CD4-positive, alpha-beta T cell (primary cell): ENCODE measurements at regions not wholly inside any gene's neighbourhood (a gene's known extent, or its start where the extent isn't known, plus 50 kb on each side); places are given as distances from the start of the nearest gene placed in this dataset.

Experiments
- ATAC-seq: fragments of 200-7000 bp; cut with Tn5 transposase; one replicate; pipeline ENCODE4 v1.10.0; 2022; ENCODE audit warnings: mild to moderate bottlenecking; ENCODE audit not compliant: poor library complexity
- CTCF ChIA-PET: fragments of 350-600 bp; sonication (Branson Sonifier 250); formaldehyde crosslinking; loops from one replicate; lab custom pipeline; 2021; ENCODE audit warnings: antibody characterized with exemption, inconsistent platforms; lab: Charles Lee
- POLR2A ChIA-PET: fragments of 350-600 bp; sonication (Branson Sonifier 250); formaldehyde crosslinking; loops from one replicate; lab custom pipeline; 2021; ENCODE audit warnings: antibody characterized with exemption, inconsistent platforms; lab: Charles Lee
- DNase-seq, 14 experiments: peaks; one replicate each; pipeline ENCODE4 v3.0.0-alpha.2; 2013 to 2020; ENCODE audit warnings: mixed read lengths in 2 of 14
- H3K27ac ChIP-seq, 2 donors: one replicate each; pipeline versions ENCODE4 v1.5.1 to v1.7.0; 2013; ENCODE audit warnings: low read length in 2 of 2, low read depth in 1 of 2, mild to moderate bottlenecking in 1 of 2
- H3K27me3 ChIP-seq, 2 experiments: 1 replicate in 1 of 2; 2 replicates in 1 of 2; pipeline versions ENCODE4 v1.6.1 to v1.7.0; 2013; ENCODE audit warnings: low read length in 2 of 2, control low read depth in 1 of 2, mild to moderate bottlenecking in 1 of 2, moderate library complexity in 1 of 2; ENCODE audit not compliant: insufficient read depth in 2 of 2, control insufficient read depth in 1 of 2
- H3K36me3 ChIP-seq: one replicate; pipeline ENCODE4 v1.6.1; 2013; ENCODE audit warnings: low read length, control low read depth; ENCODE audit not compliant: insufficient read depth
- H3K4me1 ChIP-seq: one replicate; pipeline ENCODE4 v1.6.1; 2013; ENCODE audit warnings: low read length, control low read depth; ENCODE audit not compliant: insufficient read depth
- H3K4me3 ChIP-seq: one replicate; pipeline ENCODE4 v1.5.1; 2013; ENCODE audit warnings: mild to moderate bottlenecking, low read length, moderate library complexity
- H3K9me3 ChIP-seq, 2 experiments: 1 replicate in 1 of 2; 2 replicates in 1 of 2; pipeline versions ENCODE4 v1.6.1 to v1.7.0; 2013; ENCODE audit warnings: low read length in 2 of 2, mild to moderate bottlenecking in 2 of 2, control low read depth in 1 of 2, moderate library complexity in 1 of 2; ENCODE audit not compliant: control insufficient read depth in 1 of 2, insufficient read depth in 1 of 2
- H3K27ac Mint-ChIP-seq: one replicate; pipeline ENCODE4 v1.8.0; 2020; ENCODE audit warnings: mixed read lengths
- H3K27me3 Mint-ChIP-seq: one replicate; pipeline ENCODE4 v1.8.0; 2021; ENCODE audit warnings: mixed read lengths
- H3K36me3 Mint-ChIP-seq: one replicate; pipeline ENCODE4 v1.8.0; 2021; ENCODE audit warnings: low read depth, mixed read lengths
- H3K4me1 Mint-ChIP-seq: one replicate; pipeline ENCODE4 v1.8.0; 2021; ENCODE audit warnings: low read depth, mixed read lengths
- H3K4me3 Mint-ChIP-seq: one replicate; pipeline ENCODE4 v1.8.0; 2020; ENCODE audit warnings: mild to moderate bottlenecking, mixed read lengths
- H3K9me3 Mint-ChIP-seq: one replicate; pipeline ENCODE4 v1.8.0; 2020; ENCODE audit warnings: mixed read lengths
- CTCF ChIP-seq: fragments of 200-600 bp; IDR thresholded peaks from one replicate; pipeline ENCODE4 v1.8.0; 2022; ENCODE audit warnings: antibody characterized with exemption, mild to moderate bottlenecking
- intact Hi-C, 2 experiments: fragments of 100-400 bp; cut with DNase I in 1 of 2; cut with micrococcal nuclease in 1 of 2; formaldehyde crosslinking; loops; one replicate each; pipeline versions ENCODE4 v1.15.1 to v1.9.0; 2023 to 2025; cut with DNase I, micrococcal nuclease

- Mint-ChIP-seq H3K27ac (no peak overlapping the region), H3K4me3 (no peak overlapping the region), H3K27me3 (no peaks in the 10 kb centered on the region), H3K9me3 (peaks cover 12% of the 10 kb centered on the region), H3K4me1 (no peaks in the 10 kb centered on the region), H3K36me3 (no peaks in the 10 kb centered on the region)
- intact Hi-C loops: no loop called here
- no peaks in the 10 kb centered on the region for H3K27me3 ChIP-seq
- no peak for TF ChIP-seq CTCF
- POLR2A ChIA-PET: no interaction called here
- no peak overlapping the region for H3K4me3 ChIP-seq
- H3K36me3 ChIP-seq: no peaks in the 10 kb centered on the region
- H3K9me3 ChIP-seq: peaks cover 4 to 19% of the 10 kb centered on the region in 2 experiments
- no peak overlapping the region for H3K27ac ChIP-seq
- ATAC-seq (no peak), DNase-seq (no peak)
- CTCF ChIA-PET: no interaction called here
- no peaks in the 10 kb centered on the region for H3K4me1 ChIP-seq
Observed at GRCh38 chr13:90518417-90518816, 829.1 kb upstream of the MIR17HG start.

- H3K27me3 ChIP-seq: no peaks in the 10 kb centered on the region
- no peaks in the 10 kb centered on the region for H3K4me1 ChIP-seq
- ChIA-PET POLR2A (no interaction called here), CTCF (no interaction called here)
- H3K9me3 Mint-ChIP-seq: peaks cover 13% of the 10 kb centered on the region
- no peak overlapping the region for H3K4me3 ChIP-seq
- ATAC-seq (no peak), DNase-seq (no peak)
- no peak overlapping the region for H3K4me3 Mint-ChIP-seq
- H3K4me1 Mint-ChIP-seq: no peaks in the 10 kb centered on the region
- intact Hi-C loops: no loop called here
- H3K9me3 ChIP-seq: peaks cover 4 to 19% of the 10 kb centered on the region in 2 experiments
- no peak overlapping the region for H3K27ac Mint-ChIP-seq
- H3K27me3 Mint-ChIP-seq: no peaks in the 10 kb centered on the region
- no peak overlapping the region for H3K27ac ChIP-seq
- no peaks in the 10 kb centered on the region for H3K36me3 Mint-ChIP-seq
- no peak for TF ChIP-seq CTCF
- H3K36me3 ChIP-seq: no peaks in the 10 kb centered on the region
Observed at GRCh38 chr13:90519157-90519556, 828.3 kb upstream of the MIR17HG start.

GRCh38 chr13:90526711-90527110 lies 820.8 kb upstream of the MIR17HG start:
- Histone ChIP-seq H3K9me3 (no peaks in the 10 kb centered on the region), H3K36me3 (no peaks in the 10 kb centered on the region), H3K27me3 (no peaks in the 10 kb centered on the region), H3K4me3 (no peak overlapping the region), H3K4me1 (no peaks in the 10 kb centered on the region), H3K27ac (no peak overlapping the region)
- TF ChIP-seq CTCF: no peak
- H3K36me3 Mint-ChIP-seq: no peaks in the 10 kb centered on the region
- H3K27ac Mint-ChIP-seq: no peak overlapping the region
- H3K4me1 Mint-ChIP-seq: no peaks in the 10 kb centered on the region
- peaks cover 6% of the 10 kb centered on the region for H3K9me3 Mint-ChIP-seq
- intact Hi-C loops: no loop called here
- ATAC-seq: no peak
- no peak for DNase-seq
- H3K27me3 Mint-ChIP-seq: no peaks in the 10 kb centered on the region
- ChIA-PET POLR2A (no interaction called here), CTCF (no interaction called here)
- no peak overlapping the region for H3K4me3 Mint-ChIP-seq
